GM23338 (cell line): ENCODE measurements at regions not wholly inside any gene's neighbourhood (a gene's known extent, or its start where the extent isn't known, plus 50 kb on each side); places are given as distances from the start of the nearest gene placed in this dataset.

Experiments used
- CREB1 ChIP-seq: fragments of 250-450 bp; sonication (Bioruptor Pico); IDR thresholded peaks from 2 replicates; pipeline ENCODE4 v1.5.0; 2020; ENCODE audit warnings: low read depth, mild to moderate bottlenecking, moderate library complexity
- EZH2phosphoT487 ChIP-seq: fragments of 200-600 bp; sonication (generic); IDR thresholded peaks from one replicate; pipeline ENCODE4 v1.8.1; 2018; ENCODE audit warnings: antibody characterized with exemption; ENCODE audit not compliant: unreplicated experiment
- NANOG ChIP-seq: IDR thresholded peaks from 2 replicates; pipeline ENCODE4 v1.6.1; 2016; ENCODE audit warnings: antibody characterized with exemption, borderline replicate concordance
- POLR2AphosphoS5 ChIP-seq: IDR thresholded peaks from 2 replicates; pipeline ENCODE4 v1.6.1; 2016; ENCODE audit warnings: antibody characterized with exemption, low read depth
- REST ChIP-seq: IDR thresholded peaks from one replicate; pipeline ENCODE4 v1.6.1; 2018; ENCODE audit warnings: antibody characterized with exemption; ENCODE audit not compliant: unreplicated experiment
- ZNF114 ChIP-seq: fragments of 250-450 bp; sonication (Bioruptor Pico); IDR thresholded peaks from 2 replicates; pipeline ENCODE4 v1.5.0; 2020; ENCODE audit warnings: mild to moderate bottlenecking, moderate library complexity
- ZNF331 ChIP-seq: fragments of 250-450 bp; sonication (Bioruptor Pico); IDR thresholded peaks from 2 replicates; pipeline ENCODE4 v1.5.0; 2020; ENCODE audit warnings: low read depth, mild to moderate bottlenecking, moderate library complexity
- ZNF462 ChIP-seq: fragments of 250-450 bp; sonication (Bioruptor Pico); IDR thresholded peaks from 2 replicates; pipeline ENCODE4 v1.5.0; 2020; ENCODE audit warnings: mild to moderate bottlenecking, moderate library complexity

GRCh38 chr18:75140296-75140695, 68.6 kb downstream of the PTGR3 start (continued):
- TF ChIP-seq ZNF462 (no peak), ZNF331 (no peak), REST (no peak), CREB1 (no peak), POLR2AphosphoS5 (no peak), EZH2phosphoT487 (no peak), ZNF114 (CRISPR knock-in tag) (no peak), NANOG (no peak)
